Suppressor macrophage (primary cell): ENCODE measurements at regions not wholly inside any gene's neighbourhood (a gene's known extent, or its start where the extent isn't known, plus 50 kb on each side); places are given as distances from the start of the nearest gene placed in this dataset.

Experiments used
- DNase-seq, 4 experiments: peaks; one replicate each; pipeline ENCODE4 v3.0.0-alpha.2; 2020 to 2022

DNA sequence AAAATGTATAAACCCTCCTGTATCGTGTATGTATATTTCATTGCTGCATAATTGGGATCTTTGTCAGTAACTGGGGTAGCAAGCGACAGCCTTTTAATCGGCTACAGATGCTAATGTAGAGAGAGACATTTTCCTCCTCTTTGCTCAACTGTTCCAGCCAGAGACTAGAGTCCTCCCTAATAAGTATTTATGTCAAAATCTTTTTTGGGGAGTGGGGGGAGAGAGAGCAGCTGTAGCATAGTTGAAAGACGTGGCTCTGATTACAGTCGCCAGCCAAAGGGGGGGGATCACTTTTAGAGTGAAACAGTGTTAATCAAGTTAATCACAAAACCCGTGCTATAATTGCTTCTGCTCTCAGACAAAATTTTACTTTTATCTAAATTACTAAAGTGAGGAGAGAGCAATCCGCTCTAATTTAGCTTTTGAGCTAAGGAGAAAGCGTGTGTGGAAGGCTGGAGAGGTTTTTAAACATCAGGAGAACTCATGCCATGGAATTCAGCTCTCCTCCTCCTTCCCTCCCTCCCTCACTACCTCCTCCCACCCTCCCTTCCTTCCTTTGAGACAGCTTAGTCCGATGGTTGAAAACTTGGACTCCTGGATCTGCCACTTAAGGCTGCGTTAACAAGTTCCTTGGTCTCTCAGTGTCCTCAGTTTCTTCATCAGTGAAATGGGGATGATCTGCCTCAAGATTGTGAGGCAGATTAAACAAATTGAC lies 87.3 kb upstream of the ZNF618 start:
- DNase-seq: no peak

DNA sequence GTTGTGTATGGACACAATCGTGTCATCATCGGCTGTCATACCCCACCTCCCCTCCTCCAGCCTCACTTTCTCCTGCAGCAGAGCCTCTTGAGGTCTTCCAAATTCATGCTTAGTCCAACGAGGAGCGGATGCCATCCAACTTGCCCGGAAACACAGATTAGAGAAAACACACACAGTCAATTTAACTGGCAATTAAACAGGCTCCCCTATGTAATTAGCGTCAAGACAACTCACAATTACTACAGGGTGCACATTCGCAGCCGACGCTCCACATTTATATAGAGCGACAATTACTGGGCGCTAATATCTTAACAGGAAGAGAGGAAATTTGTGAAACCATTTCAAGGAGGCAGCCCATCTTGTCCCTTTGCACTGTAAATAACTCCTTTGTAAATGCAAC lies 86.0 kb upstream of the ZNF618 start:
- no peak for DNase-seq

DNA sequence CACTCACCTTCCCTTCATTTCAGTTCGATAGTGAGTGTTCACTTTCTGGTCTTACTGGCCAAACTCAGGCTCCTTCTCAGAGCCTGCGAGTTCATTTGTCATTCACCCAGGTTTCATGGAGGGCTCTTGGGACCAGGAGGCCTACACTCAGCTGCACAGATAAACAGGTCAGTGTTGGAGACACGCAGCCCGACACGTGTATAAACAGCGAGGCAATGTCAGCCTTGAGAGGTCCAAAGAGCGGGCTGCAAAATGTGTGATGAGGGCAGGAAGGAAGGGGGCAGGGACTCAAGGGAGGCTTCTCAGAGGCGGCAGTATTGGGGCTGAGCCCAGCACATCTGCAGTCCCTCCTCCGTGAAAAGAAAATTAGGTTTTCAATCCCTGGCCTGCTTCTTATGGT lies 82.6 kb upstream of the ZNF618 start:
- no peak for DNase-seq

DNA sequence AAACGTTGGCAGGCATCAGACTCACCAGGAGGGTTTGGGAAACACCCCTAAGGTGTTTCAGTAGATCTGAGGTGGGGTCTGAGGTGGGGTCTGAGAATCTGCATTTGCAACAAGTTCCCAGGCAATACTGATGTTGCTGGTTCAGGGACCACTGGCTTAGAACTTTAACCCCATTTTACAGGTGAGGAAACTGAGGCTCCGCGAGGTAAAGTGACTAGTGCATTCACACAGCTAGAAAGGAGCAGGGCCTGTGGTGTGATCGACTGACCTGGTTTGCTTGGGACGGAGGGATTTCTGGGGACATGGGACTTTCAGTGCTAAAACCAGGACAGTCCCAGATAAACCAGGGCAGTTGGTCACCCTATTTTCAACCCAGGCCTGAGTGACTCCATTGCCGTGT lies 81.4 kb upstream of the ZNF618 start:
- no peak for DNase-seq

DNA sequence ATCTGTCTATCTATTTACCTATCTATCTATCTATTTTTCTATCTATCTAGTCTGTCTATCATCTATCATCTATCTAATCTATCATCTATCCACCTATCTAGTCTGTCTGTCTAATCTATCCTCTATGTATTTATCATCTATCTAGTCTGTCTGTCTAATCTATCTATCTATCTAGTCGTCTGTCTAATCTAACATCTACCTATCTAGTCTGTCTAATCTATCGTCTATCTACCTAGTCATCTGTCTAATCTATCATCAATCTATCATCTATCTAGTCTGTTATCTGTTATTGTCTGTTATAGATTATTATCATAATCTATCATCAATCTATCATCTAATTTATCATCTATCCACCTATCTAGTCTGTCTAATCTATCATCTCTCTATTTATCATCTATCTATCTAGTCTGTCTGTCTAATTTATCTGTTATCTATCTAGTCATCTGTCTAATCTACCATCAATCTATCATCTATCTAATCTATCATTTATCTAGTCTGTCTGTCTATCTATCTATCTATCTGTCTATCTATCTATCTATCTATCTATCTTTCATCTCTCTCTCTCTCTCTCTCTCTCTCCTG lies 80.2 kb upstream of the ZNF618 start:
- no peak for DNase-seq

DNA sequence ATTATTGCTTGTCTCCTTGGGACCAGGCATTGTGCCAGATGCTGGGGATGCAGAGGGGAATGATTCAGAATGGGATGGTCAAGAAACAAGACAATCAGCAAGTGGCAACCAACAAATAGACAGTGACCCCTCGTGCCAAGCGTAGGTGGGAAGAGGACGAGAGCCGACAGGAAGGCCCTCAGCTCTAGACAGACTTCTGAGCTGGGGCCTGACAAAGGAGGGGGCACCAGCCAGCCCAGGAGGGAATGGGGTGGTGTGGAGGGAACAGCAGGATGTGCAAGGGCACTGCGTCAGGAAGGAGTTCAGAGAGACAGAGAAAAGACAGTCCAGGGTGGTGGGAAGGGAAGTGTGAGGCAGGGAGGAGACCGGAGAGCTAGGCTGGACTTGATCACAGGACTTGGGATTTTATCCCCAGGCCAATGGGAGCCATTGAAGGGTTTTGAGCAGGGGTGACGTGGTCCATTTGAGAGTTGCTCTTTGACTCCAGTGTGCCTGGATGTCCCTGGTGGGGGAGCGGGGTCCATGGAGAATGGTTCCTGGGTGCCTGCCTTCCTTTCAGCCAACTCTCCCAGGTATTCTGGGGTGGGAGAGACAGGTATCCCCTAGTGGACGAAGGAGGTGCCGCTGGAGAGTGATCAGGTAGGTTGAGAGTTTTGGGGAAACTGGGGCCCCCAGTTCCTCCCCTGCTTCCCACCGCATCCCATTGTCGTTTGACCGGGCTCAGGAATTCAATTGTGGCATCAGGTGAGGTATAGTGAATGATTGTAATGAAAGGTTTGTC lies 79.3 kb upstream of the ZNF618 start:
- DNase-seq: no peak

DNA sequence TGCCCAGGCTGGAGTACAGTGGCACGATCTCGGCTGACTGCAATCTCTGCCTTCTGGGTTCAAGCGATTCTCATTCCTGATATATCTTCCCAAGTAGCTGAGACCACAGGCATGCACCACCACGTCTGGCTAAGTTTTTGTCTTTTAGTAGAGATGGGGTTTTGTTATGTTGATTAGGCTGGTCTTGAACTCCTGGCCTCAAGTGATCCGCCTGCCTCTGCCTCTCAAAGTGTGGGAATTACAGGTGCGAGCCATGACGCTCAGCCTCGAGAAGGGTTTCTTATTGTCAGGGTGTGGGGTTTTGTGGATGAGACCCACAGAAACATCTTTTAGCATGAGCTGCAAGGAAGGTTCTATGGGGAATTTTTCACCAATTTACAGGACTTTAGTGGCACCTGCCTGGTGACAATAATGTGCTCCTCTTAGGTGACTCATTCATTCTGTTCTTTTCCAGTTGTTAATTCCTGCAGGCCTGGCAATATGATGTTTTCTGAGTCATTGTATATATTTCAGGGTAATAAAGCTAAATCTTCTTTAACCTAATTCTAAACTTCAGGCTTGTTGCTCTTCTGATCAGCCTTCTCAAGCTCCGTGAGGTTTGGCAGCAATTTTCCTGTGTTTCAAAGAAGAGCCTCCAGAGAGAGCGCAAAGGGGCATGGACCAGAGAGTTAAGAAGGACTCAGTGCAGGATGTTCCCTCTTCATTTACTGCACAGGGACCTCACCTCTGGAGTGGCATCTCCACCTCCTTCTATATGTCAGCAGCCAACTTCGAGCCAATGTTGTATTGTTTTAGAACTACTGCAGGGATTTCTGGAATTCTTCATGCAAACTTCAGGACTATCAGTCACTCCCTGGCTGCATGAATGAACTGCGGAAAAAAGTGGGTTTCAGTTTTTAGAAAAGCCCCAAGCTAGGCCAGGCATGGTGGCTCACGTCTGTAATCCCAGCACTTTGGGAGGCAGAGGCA lies 77.8 kb upstream of the ZNF618 start:
- no peak for DNase-seq

DNA sequence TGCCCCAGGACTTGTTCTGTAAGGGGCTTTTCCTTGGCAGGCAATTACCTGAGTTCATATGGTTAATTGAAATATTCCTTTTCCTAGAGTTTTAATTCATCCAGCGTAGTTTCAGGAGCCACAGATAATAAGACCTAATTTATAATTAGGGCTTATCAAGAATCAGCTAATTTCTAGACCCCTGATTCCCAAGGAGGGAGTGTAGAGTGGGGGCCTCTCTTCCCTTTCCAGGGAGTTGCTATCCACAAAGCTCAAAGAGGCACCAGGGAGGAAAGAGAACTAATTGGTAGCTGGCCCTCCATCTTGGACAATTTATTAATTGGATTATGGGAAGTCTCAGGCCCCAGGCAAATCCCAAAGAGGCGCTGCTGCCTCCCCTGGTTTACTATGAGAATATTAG lies 75.8 kb upstream of the ZNF618 start:
- no peak for DNase-seq

DNA sequence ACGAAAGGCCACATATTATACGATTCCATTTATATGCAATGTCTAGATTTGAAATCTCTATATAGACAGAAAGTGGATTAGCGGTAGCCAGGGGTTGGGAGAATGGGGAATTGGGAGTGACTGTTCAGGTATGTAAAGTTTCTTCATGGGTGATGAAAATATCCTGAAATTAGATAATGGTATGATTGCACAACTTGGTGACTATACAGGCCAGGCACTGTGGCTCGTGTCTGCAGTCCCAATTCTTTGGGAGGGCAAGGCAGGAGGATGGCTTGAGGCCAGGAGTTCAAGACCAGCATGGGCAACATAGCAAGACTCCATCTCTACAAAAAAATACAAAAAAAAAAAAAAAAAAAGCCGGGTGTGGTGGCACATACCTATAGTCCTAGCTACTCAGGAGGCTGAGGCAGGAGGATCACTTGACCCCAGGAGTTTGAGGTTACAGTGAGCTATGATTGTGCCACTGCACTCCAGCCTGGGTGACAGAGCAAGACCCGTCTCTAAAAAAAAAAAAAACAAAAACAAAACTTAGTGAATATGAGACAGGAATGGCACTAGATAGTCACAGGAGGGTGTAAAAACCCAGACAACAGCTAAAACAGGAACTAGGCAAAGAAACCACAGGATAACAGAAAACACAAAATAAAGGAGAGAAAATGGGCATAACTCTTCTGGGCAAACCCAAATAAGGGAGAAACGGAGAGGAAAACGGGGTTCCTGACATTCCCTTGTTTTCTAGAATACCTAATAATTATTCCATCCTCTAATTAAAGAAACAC lies 72.1 kb upstream of the ZNF618 start:
- DNase-seq: peak in 1 of 4 experiments; percentile 35

DNA sequence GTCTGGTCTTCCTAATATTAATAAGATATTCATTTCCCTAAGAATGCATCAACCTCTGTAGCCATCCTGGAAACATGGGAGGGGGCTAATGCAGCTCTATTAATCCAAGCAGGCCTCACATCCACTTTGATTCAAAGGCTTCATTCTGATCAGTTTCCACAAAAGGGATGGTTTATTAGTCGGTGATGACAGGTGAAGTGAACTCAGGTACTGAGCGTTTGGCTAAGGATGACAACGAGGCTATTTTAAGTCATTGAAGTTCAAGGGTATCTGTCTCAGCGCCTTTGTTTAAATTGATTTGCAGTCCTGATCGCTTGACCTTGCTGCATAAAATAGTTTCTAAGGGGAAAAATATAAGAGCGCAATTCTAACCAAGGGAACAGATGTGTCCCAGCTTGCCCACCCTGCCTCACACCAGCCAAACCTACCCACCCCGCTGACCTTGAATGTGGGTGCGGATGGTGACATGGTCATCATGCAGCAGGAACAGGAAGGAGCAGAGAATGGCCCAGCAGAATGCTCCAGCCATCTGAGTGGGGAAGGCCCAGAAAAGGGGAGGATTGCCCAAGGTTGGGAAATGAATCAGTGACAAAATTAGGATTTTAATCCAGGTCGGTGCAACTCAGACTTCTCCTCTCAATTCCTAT lies 70.5 kb upstream of the ZNF618 start:
- peak in 1 of 4 experiments; percentile 6 for DNase-seq

DNA sequence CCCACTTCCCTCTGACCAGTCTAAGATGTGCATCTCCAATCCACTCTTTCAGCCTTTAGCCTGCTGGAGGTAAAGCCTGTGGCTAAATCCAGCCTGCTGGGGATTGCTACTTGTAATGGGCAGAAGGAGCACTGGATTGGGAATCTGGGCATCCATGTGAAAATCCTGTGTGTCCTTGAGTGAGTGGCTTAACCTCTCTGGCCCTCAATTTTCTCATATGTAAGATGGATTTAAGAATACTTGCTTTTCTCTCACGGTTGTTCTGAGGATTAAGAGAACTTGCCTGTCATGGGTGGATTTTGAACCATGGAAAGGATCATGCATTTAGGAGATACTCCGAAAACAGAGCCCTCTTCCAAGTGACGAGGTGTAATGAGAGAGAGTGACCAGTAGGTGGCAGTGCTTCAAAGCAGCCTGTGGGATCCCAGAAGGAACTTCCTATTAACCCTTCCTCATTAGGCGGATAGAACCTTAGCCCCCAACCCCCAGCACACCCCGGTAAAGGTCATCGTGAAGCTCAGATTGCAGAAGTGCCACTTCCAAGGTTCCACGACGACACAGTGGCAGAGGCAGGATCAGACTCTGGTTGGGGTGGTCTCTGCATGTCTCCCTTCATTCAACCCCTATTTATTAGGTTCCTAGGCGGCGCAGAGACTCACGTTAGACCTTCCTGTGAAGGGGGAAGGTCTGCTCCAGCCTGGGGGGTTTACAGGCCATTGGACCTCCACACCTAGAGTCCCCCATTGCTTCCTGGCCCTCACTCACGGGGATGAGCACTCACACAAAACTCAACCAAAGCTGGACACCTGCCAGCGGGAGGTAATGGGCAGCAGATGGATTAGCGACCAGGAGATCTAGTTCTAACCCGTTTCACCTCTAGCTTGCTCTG lies 68.7 kb upstream of the ZNF618 start:
- DNase-seq: peak; percentile 75 to 84 (median 78)

DNA sequence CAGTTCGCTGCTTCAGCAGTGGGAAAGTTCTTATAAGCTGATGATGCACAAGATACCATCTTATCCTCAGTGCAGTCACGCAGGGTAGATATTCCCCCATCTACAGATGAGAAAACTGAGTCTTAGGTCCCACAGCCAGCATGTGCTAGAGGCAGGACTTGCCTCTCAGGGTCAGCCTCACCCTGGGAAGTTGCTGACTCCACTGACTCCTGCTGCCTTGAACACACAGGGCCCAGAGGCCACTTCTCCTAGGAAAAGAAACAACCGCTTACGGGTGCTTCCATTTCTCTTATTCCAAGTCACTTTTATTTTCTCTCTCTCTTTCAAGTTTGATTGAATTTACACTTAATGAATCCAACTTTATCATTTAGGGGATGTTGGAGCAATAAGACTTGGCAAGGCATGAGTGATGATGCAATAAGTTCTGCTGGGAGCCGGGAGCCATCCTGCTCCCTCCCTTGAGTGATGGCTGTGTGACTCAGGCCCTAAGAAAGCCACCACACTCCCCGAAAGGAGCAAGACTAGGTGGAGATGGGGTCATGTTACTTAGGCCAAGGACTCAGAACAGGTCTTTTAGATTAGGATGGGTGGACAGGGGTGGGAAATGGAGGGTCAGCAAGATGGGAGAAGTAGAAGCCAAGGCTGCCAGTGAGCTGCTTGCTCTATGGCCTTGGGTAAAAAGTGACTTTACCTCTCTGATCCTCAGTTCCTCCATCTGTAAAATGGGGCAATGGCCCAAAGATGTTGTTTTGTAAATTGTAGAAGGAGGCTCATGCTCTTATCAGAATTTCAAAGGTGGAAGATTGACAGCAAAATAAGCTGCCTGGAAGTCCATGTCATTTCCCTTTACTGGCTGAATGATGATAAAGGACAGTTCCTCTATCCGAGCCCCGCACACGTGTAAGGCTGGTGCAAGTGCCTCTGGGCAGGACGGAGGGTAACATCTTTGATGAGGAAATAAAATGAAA lies 67.4 kb upstream of the ZNF618 start:
- peak; percentile 12 to 45 (median 42) for DNase-seq

DNA sequence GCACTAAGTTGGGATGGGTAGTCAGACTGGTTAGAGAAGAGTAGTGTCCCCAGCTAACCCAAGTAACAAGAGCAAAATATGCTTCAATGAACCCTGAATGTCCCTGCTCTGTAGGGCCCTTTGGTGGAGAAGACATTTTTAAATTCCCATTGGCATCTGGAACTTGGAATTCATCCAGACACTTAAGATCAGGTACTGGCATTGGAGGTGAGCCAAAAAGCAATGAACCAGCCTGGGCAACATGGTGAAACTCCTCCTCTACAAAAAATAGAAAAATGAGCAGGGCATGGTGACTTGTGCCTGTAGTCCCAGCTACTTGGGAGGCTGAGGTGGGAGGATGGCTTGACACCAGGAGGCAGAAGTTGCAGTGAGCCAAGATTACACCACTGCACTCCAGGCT lies 58.9 kb upstream of the ZNF618 start:
- DNase-seq: no peak

DNA sequence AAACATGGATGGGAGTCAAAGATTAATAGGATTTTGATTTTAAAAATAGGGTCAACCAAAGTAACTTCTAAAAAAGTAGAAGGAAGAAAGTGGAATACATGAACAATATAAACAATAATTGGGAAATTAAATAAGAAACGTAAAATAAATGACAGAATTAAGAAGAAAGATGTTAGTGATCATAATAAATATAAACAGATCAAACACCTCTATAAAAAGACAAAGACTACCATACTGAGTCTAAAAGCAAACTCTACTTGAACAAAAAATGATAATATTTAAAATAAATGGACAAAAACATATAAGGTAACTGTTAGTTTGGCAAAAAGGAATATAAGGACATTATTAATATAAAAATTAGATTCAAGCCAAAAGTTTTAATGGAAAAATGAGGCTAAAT lies 57.7 kb upstream of the ZNF618 start:
- DNase-seq: no peak

DNA sequence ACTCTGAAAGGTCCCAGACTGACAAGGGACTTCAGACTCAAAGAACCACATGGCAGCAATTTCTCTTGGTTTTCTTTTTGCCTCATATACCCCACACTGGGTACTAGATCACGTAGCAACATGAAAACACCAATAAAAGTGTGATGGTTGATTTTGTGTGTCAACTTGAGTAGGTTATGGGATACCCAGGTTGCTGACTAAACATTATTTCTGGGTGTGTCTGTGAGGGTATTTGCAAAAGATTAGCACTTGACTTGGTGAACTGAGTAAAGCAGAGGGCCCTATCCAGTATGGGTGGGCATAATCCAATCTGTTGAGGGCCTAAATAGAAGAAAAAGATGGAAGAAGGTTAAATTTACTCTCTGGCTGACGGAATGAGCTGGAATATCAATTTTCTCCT lies 53.8 kb upstream of the ZNF618 start:
- no peak for DNase-seq

DNA sequence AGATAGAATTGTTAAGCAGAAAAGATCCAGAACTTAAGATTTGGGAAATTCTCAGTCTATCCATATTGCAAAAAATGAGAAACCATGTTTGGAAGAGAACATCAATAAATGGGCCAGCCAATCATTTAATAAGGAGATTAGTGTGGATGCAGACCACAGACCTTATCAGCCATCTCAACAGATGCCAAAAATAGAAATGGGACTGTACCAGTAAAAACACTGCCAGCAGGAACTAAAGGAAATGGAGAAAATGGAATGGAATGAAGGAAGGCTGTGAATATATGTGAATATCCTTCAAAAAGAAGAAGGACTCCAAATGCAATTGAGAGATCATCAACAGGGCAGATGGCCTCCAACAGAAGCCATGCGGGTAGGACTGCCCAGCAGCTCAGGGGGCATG lies 52.7 kb upstream of the ZNF618 start:
- no peak for DNase-seq
